GM13977 (cell line): ENCODE measurements at regions not wholly inside any gene's neighbourhood (a gene's known extent, or its start where the extent isn't known, plus 50 kb on each side); places are given as distances from the start of the nearest gene placed in this dataset.

Experiments
- DNase-seq: peaks from one replicate; pipeline ENCODE4 v3.0.0; 2012; ENCODE audit warnings: low spot score
- CTCF ChIP-seq: IDR thresholded peaks from 2 replicates; pipeline ENCODE4 v1.5.1; 2012; ENCODE audit warnings: mild to moderate bottlenecking, control low read depth; ENCODE audit not compliant: insufficient read depth; ENCODE audit errors: extremely low read depth, missing control alignments
- in situ Hi-C: fragments of 300-500 bp; cut with MboI; formaldehyde crosslinking; loops from one replicate; pipeline ENCODE4 v1.12.0; 2022; ENCODE audit warnings: low sequenced_read_pairs, low pct_unique_long_range_greater_than_20kb, mixed read lengths, inconsistent platforms; ENCODE audit not compliant: unreplicated experiment

DNA sequence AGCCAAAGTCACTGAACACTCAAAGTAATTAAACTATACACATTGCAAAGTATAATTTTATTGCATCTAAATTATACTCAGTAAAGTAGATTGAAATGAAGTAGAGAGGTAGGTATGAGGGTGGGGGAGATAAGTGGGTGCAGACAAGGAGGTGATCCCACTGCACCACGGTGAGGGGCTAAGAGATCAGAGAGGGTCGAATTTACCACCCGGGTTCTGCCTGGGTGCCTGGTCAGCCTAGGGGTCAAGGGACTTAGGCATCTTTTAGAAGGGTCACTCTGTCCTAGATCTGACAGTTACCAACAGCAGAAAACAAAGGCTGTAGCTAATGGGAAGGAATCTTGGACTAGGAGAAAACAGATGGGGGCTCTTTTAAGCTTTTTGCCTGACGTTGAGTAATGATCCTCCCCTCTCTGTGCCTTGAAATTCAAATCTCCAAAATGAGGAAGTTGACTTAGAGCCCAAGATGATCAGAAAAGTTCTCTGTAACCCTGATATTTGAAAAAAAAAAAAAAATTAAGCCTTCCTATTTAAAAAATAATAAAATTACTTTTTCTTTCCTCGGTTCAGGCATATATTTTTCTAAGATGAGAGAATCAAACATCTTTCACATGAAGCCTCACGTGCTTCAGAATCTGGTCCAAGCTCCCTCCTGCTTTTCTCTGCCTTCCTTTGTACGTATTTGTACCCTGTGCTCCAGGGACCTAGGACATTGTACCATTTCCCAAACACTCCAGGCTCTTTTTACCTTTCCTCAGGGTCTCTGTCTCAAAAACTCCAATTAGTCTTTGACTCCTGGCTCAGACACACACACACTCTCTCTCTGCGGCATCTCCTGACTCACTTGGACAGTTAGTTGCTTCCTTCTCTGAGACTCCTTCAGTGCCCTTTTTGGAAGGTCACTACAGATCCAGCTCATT is 353.9 kb downstream of the CYRIA start:
- in situ Hi-C loops = no loop called here
- no peak for TF ChIP-seq CTCF
- no peak for DNase-seq

DNA sequence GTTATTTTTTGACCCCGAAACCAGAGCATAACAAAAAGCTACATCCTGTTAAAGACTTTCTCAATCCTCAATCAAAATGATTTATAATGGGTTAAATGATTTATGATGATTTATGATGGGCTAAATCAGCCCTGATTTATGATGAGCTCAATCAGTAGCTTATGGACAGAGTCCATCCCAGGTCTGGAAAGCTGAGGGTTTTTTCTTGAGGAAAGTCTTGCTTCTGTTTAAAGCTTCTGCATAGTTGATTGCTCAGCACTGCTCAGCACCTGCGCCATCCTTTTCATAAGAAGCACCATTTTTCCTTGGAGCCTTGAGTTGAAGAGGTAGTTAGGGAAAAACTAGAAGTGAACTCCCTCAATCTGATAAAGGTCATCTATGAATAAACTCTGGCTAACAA is 356.8 kb downstream of the CYRIA start:
- no peak for TF ChIP-seq CTCF
- no peak for DNase-seq
- in situ Hi-C loops = no loop called here

GRCh38 chr2:16304876-16305590 is 360.6 kb downstream of the CYRIA start:
- no peak for TF ChIP-seq CTCF
- no peak for DNase-seq
- in situ Hi-C loops = no loop called here

GRCh38 chr2:16303761-16304160 is 361.9 kb downstream of the CYRIA start:
- in situ Hi-C loops = no loop called here
- no peak for DNase-seq
- no peak for TF ChIP-seq CTCF

DNA sequence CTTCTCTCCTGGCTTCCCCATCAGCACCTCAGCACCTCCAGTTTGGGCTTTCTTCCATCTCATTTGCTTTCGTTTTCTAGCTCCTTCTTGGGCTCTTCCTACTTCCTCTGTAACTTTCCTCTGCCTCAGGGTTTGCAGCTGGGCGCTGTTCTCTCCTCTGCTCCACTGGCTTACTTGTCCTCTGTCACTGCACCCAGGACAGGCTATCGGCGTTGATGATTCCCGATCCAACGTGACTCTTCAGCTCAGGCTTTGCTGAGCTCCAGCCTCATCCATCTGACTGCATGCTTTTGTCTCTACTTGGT is 362.4 kb downstream of the CYRIA start:
- no peak for TF ChIP-seq CTCF
- no peak for DNase-seq
- in situ Hi-C loops = no loop called here

- no peak for DNase-seq
- TF ChIP-seq CTCF = no peak
- in situ Hi-C loops = no loop called here
Observed at GRCh38 chr2:16302431-16303272, 362.3 kb downstream of the MYCN start.
